HCT116 (cell line): ENCODE measurements at regions not wholly inside any gene's neighbourhood (a gene's known extent, or its start where the extent isn't known, plus 50 kb on each side); places are given as distances from the start of the nearest gene placed in this dataset.

Source experiments
- ATAC-seq: fragments of 200-7000 bp; cut with Tn5 transposase; 2 replicates; pipeline ENCODE4 v1.9.1; 2020; ENCODE audit warnings: mild to moderate bottlenecking, moderate library complexity
- BruUV-seq: library from RNA; stranded (reverse); fragments of 400-500 nt; replicated peaks from 2 replicates; lab custom pipeline; 2021; lab: Mats Ljungman, UMichigan
- CTCF ChIA-PET: fragments of 300-600 bp; sonication (Branson Sonifier 250); formaldehyde crosslinking; loops from one replicate; lab custom pipeline; 2021; ENCODE audit warnings: antibody characterized with exemption; lab: Charles Lee
- POLR2A ChIA-PET: fragments of 300-600, 350-600 bp; sonication (Branson Sonifier 250); formaldehyde crosslinking; loops from one replicate; lab custom pipeline; 2021; ENCODE audit warnings: antibody characterized with exemption; lab: Charles Lee
- RAD21 ChIA-PET, 2 experiments: fragments of 300-600 bp; sonication (Branson Sonifier 250); formaldehyde crosslinking; loops; one replicate each; lab custom pipeline; 2023; ENCODE audit warnings: low total read pairs in 2 of 2; ENCODE audit not compliant: uncharacterized antibody in 2 of 2, unreplicated experiment in 2 of 2, low non-redundant PET in 1 of 2; lab: Charles Lee
- DNase-seq: peaks from one replicate; pipeline ENCODE4 v3.0.0-alpha.2; 2010; ENCODE audit warnings: low read depth, low spot score
- H2AFZ ChIP-seq: fragments of 200-600 bp; shearing (Covaris generic), sonication (generic); 2 replicates; pipeline ENCODE4 v1.6.1; 2017; ENCODE audit warnings: low read depth, mixed run types, mixed read lengths, antibody characterized with exemption, low read length; ENCODE audit not compliant: poor library complexity, severe bottlenecking
- H3K27ac ChIP-seq: 2 replicates; pipeline ENCODE4 v1.5.1; 2012; ENCODE audit warnings: low read depth, low read length
- H3K27me3 ChIP-seq: fragments of 200-600 bp; sonication (generic); 2 replicates; pipeline ENCODE4 v1.6.1; 2016; ENCODE audit warnings: mixed run types, low read length, mixed read lengths; ENCODE audit not compliant: insufficient read depth
- H3K36me3 ChIP-seq, 2 experiments: fragments of 200-500 bp in 1 of 2; fragments of 200-600 bp in 1 of 2; sonication (Bioruptor generic) in 1 of 2; sonication (generic) in 1 of 2; 2 replicates each; pipeline versions ENCODE4 v1.5.1 to v1.6.1; 2014 to 2016; ENCODE audit warnings: low read length in 2 of 2, inconsistent platforms in 1 of 2, mixed read lengths in 1 of 2, mixed run types in 1 of 2; ENCODE audit not compliant: insufficient read depth in 2 of 2, control insufficient read depth in 1 of 2
- H3K4me1 ChIP-seq, 2 experiments: fragments of 200-600 bp in 1 of 2; sonication (generic) in 1 of 2; 2 replicates each; pipeline versions ENCODE4 v1.5.1 to v1.6.1; 2012 to 2017; ENCODE audit warnings: low read length in 2 of 2, inconsistent platforms in 1 of 2, mild to moderate bottlenecking in 1 of 2, mixed read lengths in 1 of 2, mixed run types in 1 of 2, moderate library complexity in 1 of 2; ENCODE audit not compliant: insufficient read depth in 2 of 2, control insufficient read depth in 1 of 2
- H3K4me2 ChIP-seq: fragments of 200-600 bp; sonication (generic); 2 replicates; pipeline ENCODE4 v1.6.1; 2017; ENCODE audit warnings: mixed run types, low read length, mixed read lengths
- H3K4me3 ChIP-seq, 2 experiments: fragments of 200-600 bp in 1 of 2; sonication (generic) in 1 of 2; replicated peaks in 1 of 2; 2 replicates each; pipeline ENCODE4 v1.5.1; 2011 to 2016; ENCODE audit warnings: low read length in 2 of 2, control low read depth in 1 of 2, low read depth in 1 of 2, mild to moderate bottlenecking in 1 of 2, mixed read lengths in 1 of 2, mixed run types in 1 of 2
- H3K79me2 ChIP-seq: fragments of 200-600 bp; sonication (generic); 2 replicates; pipeline ENCODE4 v1.6.1; 2017; ENCODE audit warnings: mild to moderate bottlenecking, mixed run types, low read length, moderate library complexity, mixed read lengths; ENCODE audit not compliant: insufficient read depth
- H3K9ac ChIP-seq: fragments of 200-600 bp; sonication (generic); 2 replicates; pipeline ENCODE4 v1.6.1; 2016; ENCODE audit warnings: low read length, mixed read lengths
- H3K9me2 ChIP-seq: fragments of 200-600 bp; sonication (generic), shearing (Covaris generic); 2 replicates; pipeline ENCODE4 v1.6.1; 2017; ENCODE audit warnings: mixed run types, mild to moderate bottlenecking, moderate library complexity; ENCODE audit not compliant: insufficient read depth
- H3K9me3 ChIP-seq, 2 experiments: fragments of 200-500 bp in 1 of 2; fragments of 200-600 bp in 1 of 2; sonication (Bioruptor generic) in 1 of 2; sonication (generic) in 1 of 2; 2 replicates each; pipeline ENCODE4 v1.6.1; 2014 to 2017; ENCODE audit warnings: low read length in 2 of 2, mixed read lengths in 2 of 2, inconsistent platforms in 1 of 2, low read depth in 1 of 2, mild to moderate bottlenecking in 1 of 2, mixed run types in 1 of 2, moderate library complexity in 1 of 2; ENCODE audit not compliant: control insufficient read depth in 1 of 2, insufficient read depth in 1 of 2
- H4K20me1 ChIP-seq: fragments of 200-600 bp; sonication (generic), shearing (Covaris generic); 2 replicates; pipeline ENCODE4 v1.6.1; 2017; ENCODE audit warnings: mixed run types, mild to moderate bottlenecking, moderate library complexity; ENCODE audit not compliant: insufficient read depth
- CBX3 ChIP-seq: IDR thresholded peaks from 2 replicates; pipeline ENCODE4 v1.6.1; 2012; ENCODE audit warnings: low read depth
- CEBPB ChIP-seq: IDR thresholded peaks from 2 replicates; pipeline ENCODE4 v1.6.1; 2012; ENCODE audit warnings: low read depth
- CTCF ChIP-seq, 3 experiments: fragments of 200-600 bp in 1 of 3; sonication (generic) in 1 of 3; IDR thresholded peaks in 2 of 3; conservative IDR thresholded peaks in 1 of 3; 2 replicates each; pipeline ENCODE4 v1.5.1; 2012 to 2017; ENCODE audit warnings: low read depth in 2 of 3, low read length in 2 of 3, antibody characterized with exemption in 1 of 3, borderline replicate concordance in 1 of 3, control low read depth in 1 of 3, mild to moderate bottlenecking in 1 of 3, mixed read lengths in 1 of 3, mixed run types in 1 of 3, moderate library complexity in 1 of 3; ENCODE audit not compliant: insufficient read depth in 1 of 3
- EGR1 ChIP-seq: IDR thresholded peaks from 2 replicates; pipeline ENCODE4 v1.6.1; 2012; ENCODE audit warnings: low read depth
- ELF1 ChIP-seq: IDR thresholded peaks from 2 replicates; pipeline ENCODE4 v1.6.1; 2012; ENCODE audit warnings: low read depth, borderline replicate concordance
- EZH2 ChIP-seq: fragments of 200-600 bp; sonication (generic); IDR thresholded peaks from 2 replicates; pipeline ENCODE4 v1.6.1; 2017; ENCODE audit warnings: antibody characterized with exemption, mixed run types
- EZH2phosphoT487 ChIP-seq: fragments of 200-600 bp; IDR thresholded peaks from 2 replicates; pipeline ENCODE4 v1.6.1; 2018; ENCODE audit warnings: antibody characterized with exemption, borderline replicate concordance
- FOSL1 ChIP-seq: IDR thresholded peaks from 2 replicates; pipeline ENCODE4 v1.6.1; 2012; ENCODE audit warnings: low read depth
- JUND ChIP-seq: IDR thresholded peaks from 2 replicates; pipeline ENCODE4 v1.6.1; 2012
- POLR2A ChIP-seq: IDR thresholded peaks from 2 replicates; pipeline ENCODE4 v1.7.0; 2011; ENCODE audit warnings: borderline replicate concordance; ENCODE audit not compliant: insufficient read depth, insufficient read length; ENCODE audit errors: extremely low read depth
- POLR2AphosphoS5 ChIP-seq: IDR thresholded peaks from 2 replicates; pipeline ENCODE4 v1.6.1; 2011; ENCODE audit warnings: mild to moderate bottlenecking, low read depth, low read length, moderate library complexity
- RAD21 ChIP-seq: IDR thresholded peaks from 2 replicates; pipeline ENCODE4 v1.6.1; 2012; ENCODE audit warnings: low read depth, mild to moderate bottlenecking
- SIN3A ChIP-seq: IDR thresholded peaks from 2 replicates; pipeline ENCODE4 v1.6.1; 2012; ENCODE audit warnings: low read depth
- SP1 ChIP-seq: IDR thresholded peaks from 2 replicates; pipeline ENCODE4 v1.6.1; 2012; ENCODE audit warnings: low read depth
- SRF ChIP-seq: IDR thresholded peaks from 2 replicates; pipeline ENCODE4 v1.6.1; 2012; ENCODE audit warnings: low read depth
- YY1 ChIP-seq: IDR thresholded peaks from 2 replicates; pipeline ENCODE4 v1.6.1; 2011; ENCODE audit warnings: low read length, low read depth, moderate library complexity, mild to moderate bottlenecking; ENCODE audit not compliant: insufficient replicate concordance; ENCODE audit errors: extremely low read depth
- ZFX ChIP-seq: fragments of 450-650 bp; IDR thresholded peaks from 2 replicates; pipeline ENCODE4 v1.6.1; 2017
- intact Hi-C: fragments of 100-400 bp; cut with micrococcal nuclease; formaldehyde crosslinking; loops from 2 replicates; pipeline ENCODE4 v1.10.0; 2022
- TF ChIP-seq, protein P1 (sequence below): IDR thresholded peaks from 2 replicates; pipeline ENCODE4 v1.6.1; 2012
- TF ChIP-seq, protein P2 (sequence below): IDR thresholded peaks from 2 replicates; pipeline ENCODE4 v1.6.1; 2012; ENCODE audit warnings: low read depth

GRCh38 chr18:24548583-24548982 is 88.1 kb downstream of the HRH4 start:
- H4K20me1 ChIP-seq, result no peaks in the 10 kb centered on the region
- no peak overlapping the region for H3K4me2 ChIP-seq
- TF ChIP-seq JUND (no peak), CTCF (IDR thresholded peaks at IDR 0.05 in 2 of 3, conservative IDR thresholded peaks at IDR 0.05 in 1 of 3; ENCODE audit: borderline replicate concordance in 1 of 3, insufficient read depth in 1 of 3, low read depth in 2 of 3, low read length in 2 of 3) (no peak), EGR1 (no peak), ZFX (no peak), SRF (no peak), EZH2phosphoT487 (no peak), CBX3 (no peak)
- BruUV-seq, result no TSS peak
- H3K27ac ChIP-seq, result no peak overlapping the region
- H3K79me2 ChIP-seq, result no peaks in the 10 kb centered on the region
- no peak overlapping the region for H3K4me3 ChIP-seq
- H3K27me3 ChIP-seq, result no peaks in the 10 kb centered on the region
- ChIA-PET RAD21 (no interaction called here), CTCF (no interaction called here), POLR2A (no interaction called here)
- no peaks in the 10 kb centered on the region for H3K36me3 ChIP-seq
- peaks cover 0 to 4% of the 10 kb centered on the region in 2 experiments; a peak in 1 of 4 replicates for H3K4me1 ChIP-seq
- ATAC-seq, result no peak
- no peaks in the 10 kb centered on the region for H3K9me2 ChIP-seq
- no peak overlapping the region for H3K9ac ChIP-seq
- intact Hi-C loops, result loop anchor here (10.0 kb wide), 1 partner anchor 64 kb away; no protein-coding TSS in a partner anchor
- no peak overlapping the region for H2AFZ ChIP-seq
- DNase-seq, result no peak
- no peaks in the 10 kb centered on the region for H3K9me3 ChIP-seq

- ChIA-PET RAD21 (no interaction called here), CTCF (no interaction called here), POLR2A (no interaction called here)
- no peak overlapping the region for H3K27ac ChIP-seq
- no peaks in the 10 kb centered on the region for H3K27me3 ChIP-seq
- ATAC-seq (no peak), DNase-seq (no peak)
- no peaks in the 10 kb centered on the region for H3K36me3 ChIP-seq
- H4K20me1 ChIP-seq, result no peaks in the 10 kb centered on the region
- no peaks in the 10 kb centered on the region for H3K9me3 ChIP-seq
- H3K4me1 ChIP-seq, result peaks cover 0 to 4% of the 10 kb centered on the region in 2 experiments; a peak in 1 of 4 replicates
- no TSS peak for BruUV-seq
- no peak overlapping the region for H2AFZ ChIP-seq
- H3K9me2 ChIP-seq, result no peaks in the 10 kb centered on the region
- H3K9ac ChIP-seq, result no peak overlapping the region
- intact Hi-C loops, result no loop called here
- TF ChIP-seq JUND, result no peak
- TF ChIP-seq SIN3A, result no peak
- TF ChIP-seq, protein P1, sequence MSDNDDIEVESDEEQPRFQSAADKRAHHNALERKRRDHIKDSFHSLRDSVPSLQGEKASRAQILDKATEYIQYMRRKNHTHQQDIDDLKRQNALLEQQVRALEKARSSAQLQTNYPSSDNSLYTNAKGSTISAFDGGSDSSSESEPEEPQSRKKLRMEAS, result no peak
- no peak for TF ChIP-seq SP1
- no peak for TF ChIP-seq POLR2AphosphoS5
- TF ChIP-seq RAD21, result no peak
- no peak for TF ChIP-seq EZH2
- TF ChIP-seq YY1, result no peak
- TF ChIP-seq, protein P2, sequence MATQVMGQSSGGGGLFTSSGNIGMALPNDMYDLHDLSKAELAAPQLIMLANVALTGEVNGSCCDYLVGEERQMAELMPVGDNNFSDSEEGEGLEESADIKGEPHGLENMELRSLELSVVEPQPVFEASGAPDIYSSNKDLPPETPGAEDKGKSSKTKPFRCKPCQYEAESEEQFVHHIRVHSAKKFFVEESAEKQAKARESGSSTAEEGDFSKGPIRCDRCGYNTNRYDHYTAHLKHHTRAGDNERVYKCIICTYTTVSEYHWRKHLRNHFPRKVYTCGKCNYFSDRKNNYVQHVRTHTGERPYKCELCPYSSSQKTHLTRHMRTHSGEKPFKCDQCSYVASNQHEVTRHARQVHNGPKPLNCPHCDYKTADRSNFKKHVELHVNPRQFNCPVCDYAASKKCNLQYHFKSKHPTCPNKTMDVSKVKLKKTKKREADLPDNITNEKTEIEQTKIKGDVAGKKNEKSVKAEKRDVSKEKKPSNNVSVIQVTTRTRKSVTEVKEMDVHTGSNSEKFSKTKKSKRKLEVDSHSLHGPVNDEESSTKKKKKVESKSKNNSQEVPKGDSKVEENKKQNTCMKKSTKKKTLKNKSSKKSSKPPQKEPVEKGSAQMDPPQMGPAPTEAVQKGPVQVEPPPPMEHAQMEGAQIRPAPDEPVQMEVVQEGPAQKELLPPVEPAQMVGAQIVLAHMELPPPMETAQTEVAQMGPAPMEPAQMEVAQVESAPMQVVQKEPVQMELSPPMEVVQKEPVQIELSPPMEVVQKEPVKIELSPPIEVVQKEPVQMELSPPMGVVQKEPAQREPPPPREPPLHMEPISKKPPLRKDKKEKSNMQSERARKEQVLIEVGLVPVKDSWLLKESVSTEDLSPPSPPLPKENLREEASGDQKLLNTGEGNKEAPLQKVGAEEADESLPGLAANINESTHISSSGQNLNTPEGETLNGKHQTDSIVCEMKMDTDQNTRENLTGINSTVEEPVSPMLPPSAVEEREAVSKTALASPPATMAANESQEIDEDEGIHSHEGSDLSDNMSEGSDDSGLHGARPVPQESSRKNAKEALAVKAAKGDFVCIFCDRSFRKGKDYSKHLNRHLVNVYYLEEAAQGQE, result no peak
- no peak for TF ChIP-seq FOSL1
- no peak for TF ChIP-seq ELF1
- no peak for TF ChIP-seq POLR2A
- TF ChIP-seq CBX3, result no peak
- no peak for TF ChIP-seq CEBPB
- no peak overlapping the region for H3K4me2 ChIP-seq
- H3K4me3 ChIP-seq, result no peak overlapping the region
- H3K79me2 ChIP-seq, result no peaks in the 10 kb centered on the region
Observed at GRCh38 chr18:24552218-24552617, 91.8 kb downstream of the HRH4 start.
